T-helper 17 cell (primary cell): ENCODE measurements at regions not wholly inside any gene's neighbourhood (a gene's known extent, or its start where the extent isn't known, plus 50 kb on each side); places are given as distances from the start of the nearest gene placed in this dataset.

Experiments used
- ATAC-seq: fragments of 150-1000 bp; cut with Tn5 transposase; 2 replicates; pipeline ENCODE4 v1.10.0; 2021; ENCODE audit warnings: mild to moderate bottlenecking, moderate library complexity
- DNase-seq, 3 donors: peaks; one replicate each; pipeline versions ENCODE4 v3.0.0 to v3.0.0-alpha.2; 2020 to 2021
- H3K9me3 ChIP-seq: one replicate; pipeline ENCODE4 v1.7.0; 2013; ENCODE audit warnings: low read length, mild to moderate bottlenecking; ENCODE audit not compliant: control insufficient read depth, poor library complexity, severe bottlenecking
- H3K27ac Mint-ChIP-seq: one replicate; pipeline ENCODE4 v1.8.0; 2022; ENCODE audit warnings: mild to moderate bottlenecking, moderate library complexity, mixed read lengths
- H3K27me3 Mint-ChIP-seq: one replicate; pipeline ENCODE4 v1.8.0; 2022; ENCODE audit warnings: mixed read lengths
- H3K36me3 Mint-ChIP-seq: one replicate; pipeline ENCODE4 v1.8.0; 2022; ENCODE audit warnings: low read depth, mixed read lengths
- H3K4me1 Mint-ChIP-seq: one replicate; pipeline ENCODE4 v1.8.0; 2022; ENCODE audit warnings: mild to moderate bottlenecking, mixed read lengths
- H3K4me3 Mint-ChIP-seq: one replicate; pipeline ENCODE4 v1.8.0; 2022; ENCODE audit warnings: mild to moderate bottlenecking, moderate library complexity, mixed read lengths

- no peaks in the 10 kb centered on the region for H3K27me3 Mint-ChIP-seq
- no peak for ATAC-seq
Measured at GRCh38 chr11:38266691-38267090, 1668.7 kb upstream of the RAG2 start.

GRCh38 chr11:38256436-38256835 lies 1658.4 kb upstream of the RAG2 start:
- H3K4me3 Mint-ChIP-seq, result no peak overlapping the region
- H3K4me1 Mint-ChIP-seq, result no peaks in the 10 kb centered on the region
- no peak for DNase-seq
- no peak for ATAC-seq
- no peaks in the 10 kb centered on the region for H3K36me3 Mint-ChIP-seq
- H3K27ac Mint-ChIP-seq, result no peak overlapping the region
- H3K27me3 Mint-ChIP-seq, result no peaks in the 10 kb centered on the region
- H3K9me3 ChIP-seq, result peaks cover 2% of the 10 kb centered on the region

More at GRCh38 chr11:38266691-38267090, 1668.7 kb upstream of the RAG2 start:
- DNase-seq, result no peak
- no peaks in the 10 kb centered on the region for H3K9me3 ChIP-seq
- H3K4me3 Mint-ChIP-seq, result no peak overlapping the region
- no peak overlapping the region for H3K27ac Mint-ChIP-seq
- H3K36me3 Mint-ChIP-seq, result no peaks in the 10 kb centered on the region
- H3K4me1 Mint-ChIP-seq, result no peaks in the 10 kb centered on the region

- H3K27me3 Mint-ChIP-seq, result no peaks in the 10 kb centered on the region
- H3K27ac Mint-ChIP-seq, result no peak overlapping the region
- no peak for DNase-seq
- no peak overlapping the region for H3K4me3 Mint-ChIP-seq
- H3K4me1 Mint-ChIP-seq, result no peaks in the 10 kb centered on the region
- ATAC-seq, result no peak
- no peaks in the 10 kb centered on the region for H3K36me3 Mint-ChIP-seq
- peaks cover 2% of the 10 kb centered on the region for H3K9me3 ChIP-seq
Measured at GRCh38 chr11:38254913-38255312, 1656.9 kb upstream of the RAG2 start.

- H3K27me3 Mint-ChIP-seq, result no peaks in the 10 kb centered on the region
- no peaks in the 10 kb centered on the region for H3K4me1 Mint-ChIP-seq
- H3K4me3 Mint-ChIP-seq, result no peak overlapping the region
- H3K27ac Mint-ChIP-seq, result no peak overlapping the region
- no peak for ATAC-seq
- no peaks in the 10 kb centered on the region for H3K36me3 Mint-ChIP-seq
- DNase-seq, result no peak
- peaks cover 2% of the 10 kb centered on the region for H3K9me3 ChIP-seq
Measured at GRCh38 chr11:38252620-38253019, 1654.6 kb upstream of the RAG2 start.

GRCh38 chr11:38246451-38246850 lies 1648.4 kb upstream of the RAG2 start:
- H3K27ac Mint-ChIP-seq, result no peak overlapping the region
- DNase-seq (no peak), ATAC-seq (no peak)
- H3K9me3 ChIP-seq, result no peaks in the 10 kb centered on the region
- no peak overlapping the region for H3K4me3 Mint-ChIP-seq
- H3K36me3 Mint-ChIP-seq, result no peaks in the 10 kb centered on the region
- no peaks in the 10 kb centered on the region for H3K27me3 Mint-ChIP-seq
- H3K4me1 Mint-ChIP-seq, result no peaks in the 10 kb centered on the region

- Mint-ChIP-seq H3K4me1 (no peaks in the 10 kb centered on the region), H3K27me3 (no peaks in the 10 kb centered on the region), H3K4me3 (no peak overlapping the region), H3K27ac (no peak overlapping the region), H3K36me3 (no peaks in the 10 kb centered on the region)
- DNase-seq, result no peak
- H3K9me3 ChIP-seq, result no peaks in the 10 kb centered on the region
- ATAC-seq, result no peak
Measured at GRCh38 chr11:38226684-38227083, 1628.6 kb upstream of the RAG2 start.

- Mint-ChIP-seq H3K4me1 (no peaks in the 10 kb centered on the region), H3K27ac (no peak overlapping the region), H3K27me3 (no peaks in the 10 kb centered on the region), H3K4me3 (no peak overlapping the region), H3K36me3 (no peaks in the 10 kb centered on the region)
- ATAC-seq (no peak), DNase-seq (no peak)
- peaks cover 4% of the 10 kb centered on the region for H3K9me3 ChIP-seq
Measured at GRCh38 chr11:38221295-38221694, 1623.3 kb upstream of the RAG2 start.

GRCh38 chr11:38219636-38220035 lies 1621.6 kb upstream of the RAG2 start:
- ATAC-seq (no peak), DNase-seq (no peak)
- H3K9me3 ChIP-seq, result peaks cover 4% of the 10 kb centered on the region
- H3K4me3 Mint-ChIP-seq, result no peak overlapping the region
- no peaks in the 10 kb centered on the region for H3K27me3 Mint-ChIP-seq
- no peaks in the 10 kb centered on the region for H3K4me1 Mint-ChIP-seq
- no peaks in the 10 kb centered on the region for H3K36me3 Mint-ChIP-seq
- no peak overlapping the region for H3K27ac Mint-ChIP-seq

- no peak overlapping the region for H3K27ac Mint-ChIP-seq
- no peaks in the 10 kb centered on the region for H3K27me3 Mint-ChIP-seq
- no peak for DNase-seq
- H3K9me3 ChIP-seq, result no peaks in the 10 kb centered on the region
- no peak for ATAC-seq
- H3K4me1 Mint-ChIP-seq, result no peaks in the 10 kb centered on the region
- no peaks in the 10 kb centered on the region for H3K36me3 Mint-ChIP-seq
- no peak overlapping the region for H3K4me3 Mint-ChIP-seq
Measured at GRCh38 chr11:38208951-38209350, 1610.9 kb upstream of the RAG2 start.

GRCh38 chr11:38206663-38207062 lies 1608.6 kb upstream of the RAG2 start:
- Mint-ChIP-seq H3K4me1 (no peaks in the 10 kb centered on the region), H3K27ac (no peak overlapping the region), H3K36me3 (no peaks in the 10 kb centered on the region), H3K27me3 (no peaks in the 10 kb centered on the region), H3K4me3 (no peak overlapping the region)
- ATAC-seq (no peak), DNase-seq (no peak)
- no peaks in the 10 kb centered on the region for H3K9me3 ChIP-seq

GRCh38 chr11:38191101-38191500 lies 1593.1 kb upstream of the RAG2 start:
- no peak overlapping the region for H3K27ac Mint-ChIP-seq
- H3K36me3 Mint-ChIP-seq, result no peaks in the 10 kb centered on the region
- H3K4me3 Mint-ChIP-seq, result no peak overlapping the region
- H3K27me3 Mint-ChIP-seq, result no peaks in the 10 kb centered on the region
- ATAC-seq (no peak), DNase-seq (no peak)
- H3K4me1 Mint-ChIP-seq, result no peaks in the 10 kb centered on the region
- H3K9me3 ChIP-seq, result no peaks in the 10 kb centered on the region

GRCh38 chr11:38182126-38182866 lies 1584.3 kb upstream of the RAG2 start:
- no peaks in the 10 kb centered on the region for H3K27me3 Mint-ChIP-seq
- DNase-seq (no peak), ATAC-seq (no peak)
- no peaks in the 10 kb centered on the region for H3K36me3 Mint-ChIP-seq
- H3K4me1 Mint-ChIP-seq, result no peaks in the 10 kb centered on the region
- no peak overlapping the region for H3K4me3 Mint-ChIP-seq
- peaks cover 3% of the 10 kb centered on the region for H3K9me3 ChIP-seq
- no peak overlapping the region for H3K27ac Mint-ChIP-seq

- ATAC-seq (no peak), DNase-seq (no peak)
- no peak overlapping the region for H3K4me3 Mint-ChIP-seq
- H3K36me3 Mint-ChIP-seq, result no peaks in the 10 kb centered on the region
- no peak overlapping the region for H3K27ac Mint-ChIP-seq
- no peaks in the 10 kb centered on the region for H3K27me3 Mint-ChIP-seq
- no peaks in the 10 kb centered on the region for H3K4me1 Mint-ChIP-seq
- no peaks in the 10 kb centered on the region for H3K9me3 ChIP-seq
Measured at GRCh38 chr11:38176686-38177322, 1578.8 kb upstream of the RAG2 start.

GRCh38 chr11:38173676-38174075 lies 1575.6 kb upstream of the RAG2 start:
- H3K36me3 Mint-ChIP-seq, result no peaks in the 10 kb centered on the region
- H3K27ac Mint-ChIP-seq, result no peak overlapping the region
- H3K4me3 Mint-ChIP-seq, result no peak overlapping the region
- DNase-seq (no peak), ATAC-seq (no peak)
- peaks cover 4% of the 10 kb centered on the region for H3K9me3 ChIP-seq
- H3K4me1 Mint-ChIP-seq, result no peaks in the 10 kb centered on the region
- H3K27me3 Mint-ChIP-seq, result no peaks in the 10 kb centered on the region
